Central memory CD4-positive, alpha-beta T cell (primary cell): ENCODE measurements at regions not wholly inside any gene's neighbourhood (a gene's known extent, or its start where the extent isn't known, plus 50 kb on each side); places are given as distances from the start of the nearest gene placed in this dataset.

ENCODE experiments used
- DNase-seq: peaks from one replicate; pipeline ENCODE4 v3.0.0; 2022

GRCh38 chr6:15712797-15713196 lies 50.0 kb upstream of the DTNBP1 start:
- DNase-seq: no peak
